Kidney epithelial cell (primary cell): ENCODE measurements at regions not wholly inside any gene's neighbourhood (a gene's known extent, or its start where the extent isn't known, plus 50 kb on each side); places are given as distances from the start of the nearest gene placed in this dataset.

Source experiments
- DNase-seq: peaks from one replicate; pipeline ENCODE4 v3.0.0-alpha.2; 2010; ENCODE audit warnings: low read depth
- H3K27me3 ChIP-seq: 2 replicates; pipeline ENCODE4 v1.6.0; 2011; ENCODE audit warnings: low read length; ENCODE audit not compliant: control insufficient read depth, insufficient read depth
- H3K36me3 ChIP-seq: 2 replicates; pipeline ENCODE4 v1.5.1; 2011; ENCODE audit warnings: low read length; ENCODE audit not compliant: control insufficient read depth, insufficient read depth
- H3K4me3 ChIP-seq: 2 replicates; pipeline ENCODE4 v1.5.1; 2011; ENCODE audit warnings: low read depth, mild to moderate bottlenecking, control low read depth, low read length
- TF ChIP-seq, protein P1 (sequence below): IDR thresholded peaks from 2 replicates; pipeline ENCODE4 v1.5.1; 2011; ENCODE audit warnings: mild to moderate bottlenecking, moderate library complexity, low read length, control low read depth, inconsistent platforms; ENCODE audit not compliant: insufficient read depth, poor library complexity, severe bottlenecking

GRCh38 chr10:123559823-123560092 lies 106.4 kb upstream of the GPR26 start:
- H3K27me3 ChIP-seq, result peaks cover 13% of the 10 kb centered on the region
- H3K4me3 ChIP-seq, result no peak overlapping the region
- DNase-seq, result no peak
- TF ChIP-seq, protein P1, sequence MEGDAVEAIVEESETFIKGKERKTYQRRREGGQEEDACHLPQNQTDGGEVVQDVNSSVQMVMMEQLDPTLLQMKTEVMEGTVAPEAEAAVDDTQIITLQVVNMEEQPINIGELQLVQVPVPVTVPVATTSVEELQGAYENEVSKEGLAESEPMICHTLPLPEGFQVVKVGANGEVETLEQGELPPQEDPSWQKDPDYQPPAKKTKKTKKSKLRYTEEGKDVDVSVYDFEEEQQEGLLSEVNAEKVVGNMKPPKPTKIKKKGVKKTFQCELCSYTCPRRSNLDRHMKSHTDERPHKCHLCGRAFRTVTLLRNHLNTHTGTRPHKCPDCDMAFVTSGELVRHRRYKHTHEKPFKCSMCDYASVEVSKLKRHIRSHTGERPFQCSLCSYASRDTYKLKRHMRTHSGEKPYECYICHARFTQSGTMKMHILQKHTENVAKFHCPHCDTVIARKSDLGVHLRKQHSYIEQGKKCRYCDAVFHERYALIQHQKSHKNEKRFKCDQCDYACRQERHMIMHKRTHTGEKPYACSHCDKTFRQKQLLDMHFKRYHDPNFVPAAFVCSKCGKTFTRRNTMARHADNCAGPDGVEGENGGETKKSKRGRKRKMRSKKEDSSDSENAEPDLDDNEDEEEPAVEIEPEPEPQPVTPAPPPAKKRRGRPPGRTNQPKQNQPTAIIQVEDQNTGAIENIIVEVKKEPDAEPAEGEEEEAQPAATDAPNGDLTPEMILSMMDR, result no peak
- H3K36me3 ChIP-seq, result no peaks in the 10 kb centered on the region

- peaks cover 13% of the 10 kb centered on the region for H3K27me3 ChIP-seq
- no peak for DNase-seq
- H3K36me3 ChIP-seq, result no peaks in the 10 kb centered on the region
- H3K4me3 ChIP-seq, result no peak overlapping the region
- TF ChIP-seq, protein P1, result no peak
These were observed 105.6 kb upstream of the GPR26 start for GRCh38 chr10:123560301-123561140.

- TF ChIP-seq, protein P1, result no peak
These were observed 105.1 kb upstream of the GPR26 start for GRCh38 chr10:123561141-123561440.

GRCh38 chr10:123562387-123562786 lies 103.8 kb upstream of the GPR26 start:
- no peak overlapping the region for H3K4me3 ChIP-seq
- no peak for DNase-seq
- TF ChIP-seq, protein P1, result no peak
- peaks cover 6% of the 10 kb centered on the region for H3K27me3 ChIP-seq
- H3K36me3 ChIP-seq, result no peaks in the 10 kb centered on the region

More at GRCh38 chr10:123561141-123561440, 105.1 kb upstream of the GPR26 start:
- Histone ChIP-seq H3K36me3 (no peaks in the 10 kb centered on the region), H3K4me3 (no peak overlapping the region), H3K27me3 (peaks cover 11% of the 10 kb centered on the region)
- no peak for DNase-seq

DNA sequence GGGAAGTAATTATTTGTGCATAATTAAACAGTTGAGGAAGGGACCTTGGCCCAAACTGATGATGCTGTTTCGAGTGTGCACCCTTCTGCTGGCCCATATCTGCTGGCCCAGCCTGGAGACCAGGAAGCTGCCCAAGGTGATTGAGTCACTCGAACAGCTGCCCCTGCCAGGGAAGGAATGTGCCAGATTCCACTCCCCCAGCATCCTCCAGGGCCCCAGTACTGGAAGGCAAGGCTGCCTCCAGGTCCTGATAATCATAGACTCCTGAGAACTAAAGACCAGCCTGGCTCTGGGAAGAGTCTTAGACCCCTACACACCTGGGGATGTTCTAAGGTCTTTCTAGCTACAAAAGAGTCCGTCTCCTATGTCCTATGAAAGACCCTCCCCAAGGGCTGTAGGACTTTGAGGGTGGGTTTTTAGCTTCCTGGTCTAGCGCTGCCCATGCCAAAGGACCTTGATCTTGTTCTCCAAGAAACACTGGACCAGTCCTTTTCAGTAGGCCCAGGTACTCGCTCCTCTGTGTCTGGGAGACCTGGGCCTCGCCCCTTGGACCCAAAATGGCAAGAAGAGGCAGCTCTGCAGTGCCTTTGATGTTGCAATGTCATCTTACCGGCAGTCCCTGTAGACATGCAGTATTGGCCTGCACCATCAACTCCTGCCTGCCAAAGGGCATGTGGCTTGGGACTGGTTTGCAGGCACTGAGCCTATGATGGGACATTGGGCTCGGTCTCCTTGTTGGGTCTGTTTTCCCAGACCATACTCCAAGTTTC lies 103.2 kb upstream of the GPR26 start:
- TF ChIP-seq, protein P1, result no peak
- H3K36me3 ChIP-seq, result no peaks in the 10 kb centered on the region
- DNase-seq, result no peak
- peaks cover 6% of the 10 kb centered on the region for H3K27me3 ChIP-seq
- no peak overlapping the region for H3K4me3 ChIP-seq

GRCh38 chr10:123563581-123563855 lies 102.6 kb upstream of the GPR26 start:
- Histone ChIP-seq H3K4me3 (no peak overlapping the region), H3K36me3 (no peaks in the 10 kb centered on the region), H3K27me3 (peaks cover 6% of the 10 kb centered on the region)
- DNase-seq, result no peak
- TF ChIP-seq, protein P1, result no peak
